Neural progenitor cell (in vitro differentiated cells): ENCODE measurements at regions not wholly inside any gene's neighbourhood (a gene's known extent, or its start where the extent isn't known, plus 50 kb on each side); places are given as distances from the start of the nearest gene placed in this dataset.
"Not testable (repeated sequence)": the region's sequence is repeated elsewhere in the genome, so short reads cannot be mapped to it uniquely, and the experiment has no call there.

Experiments
- DNase-seq: peaks from one replicate; pipeline ENCODE4 v3.0.0-alpha.2; 2016; ENCODE audit warnings: low spot score
- H2AFZ ChIP-seq: fragments of 200-600 bp; sonication (generic); replicated peaks from 2 replicates; pipeline ENCODE4 v1.6.1; 2016; ENCODE audit warnings: antibody characterized with exemption
- H3F3A ChIP-seq: fragments of 200-600 bp; sonication (generic); 2 replicates; pipeline ENCODE4 v1.6.1; 2016; ENCODE audit warnings: antibody characterized with exemption, low read depth
- H3K27ac ChIP-seq: fragments of 200-600 bp; sonication (generic); 2 replicates; pipeline ENCODE4 v1.5.1; 2016; ENCODE audit warnings: mild to moderate bottlenecking
- H3K27me3 ChIP-seq: fragments of 200-600 bp; sonication (generic); 2 replicates; pipeline ENCODE4 v1.6.1; 2016; ENCODE audit warnings: mild to moderate bottlenecking, moderate library complexity
- H3K36me3 ChIP-seq: fragments of 200-600 bp; sonication (generic); 2 replicates; pipeline ENCODE4 v1.5.1; 2016
- H3K4me1 ChIP-seq: fragments of 200-600 bp; sonication (generic); 2 replicates; pipeline ENCODE4 v1.6.1; 2016; ENCODE audit warnings: mixed run types
- H3K4me2 ChIP-seq: fragments of 200-600 bp; sonication (generic); 2 replicates; pipeline ENCODE4 v1.6.1; 2016
- H3K4me3 ChIP-seq: fragments of 200-600 bp; sonication (generic); 2 replicates; pipeline ENCODE4 v1.5.1; 2016
- H3K79me2 ChIP-seq: fragments of 200-600 bp; sonication (generic); 2 replicates; pipeline ENCODE4 v1.6.1; 2016; ENCODE audit warnings: low read depth
- H3K9ac ChIP-seq: fragments of 200-600 bp; sonication (generic); 2 replicates; pipeline ENCODE4 v1.6.1; 2016
- H3K9me3 ChIP-seq: fragments of 200-600 bp; sonication (generic); 2 replicates; pipeline ENCODE4 v1.5.1; 2016; ENCODE audit warnings: low read depth
- H4K20me1 ChIP-seq: fragments of 200-600 bp; sonication (generic); 2 replicates; pipeline ENCODE4 v1.6.1; 2016; ENCODE audit warnings: low read depth
- H3K27ac Mint-ChIP-seq: 3 replicates; pipeline ENCODE4 v1.8.0; 2021; ENCODE audit warnings: mixed read lengths
- H3K27me3 Mint-ChIP-seq: 2 replicates; pipeline ENCODE4 v1.8.0; 2022; ENCODE audit warnings: low read depth, mild to moderate bottlenecking, inconsistent platforms, moderate library complexity, mixed read lengths; ENCODE audit not compliant: insufficient read depth
- H3K36me3 Mint-ChIP-seq: 3 replicates; pipeline ENCODE4 v1.8.0; 2021; ENCODE audit warnings: mixed read lengths
- H3K4me1 Mint-ChIP-seq: 3 replicates; pipeline ENCODE4 v1.8.0; 2021; ENCODE audit warnings: mixed read lengths
- H3K4me3 Mint-ChIP-seq: 3 replicates; pipeline ENCODE4 v1.8.0; 2021; ENCODE audit warnings: mild to moderate bottlenecking, moderate library complexity, mixed read lengths
- H3K9me3 Mint-ChIP-seq: 3 replicates; pipeline ENCODE4 v1.8.0; 2020; ENCODE audit warnings: mixed read lengths
- EZH2 ChIP-seq: fragments of 200-600 bp; sonication (generic); IDR thresholded peaks from 2 replicates; pipeline ENCODE4 v1.6.1; 2017; ENCODE audit warnings: antibody characterized with exemption, mild to moderate bottlenecking, moderate library complexity
- EZH2phosphoT487 ChIP-seq: fragments of 200-600 bp; sonication (generic); IDR thresholded peaks from 2 replicates; pipeline ENCODE4 v1.6.1; 2017; ENCODE audit warnings: antibody characterized with exemption
- TF ChIP-seq, protein P1 (sequence below): fragments of 200-600 bp; sonication (generic); IDR thresholded peaks from 2 replicates; pipeline ENCODE4 v1.5.1; 2017; ENCODE audit warnings: antibody characterized with exemption, mild to moderate bottlenecking

- Histone ChIP-seq H3K27ac (no peak overlapping the region), H3K36me3 (no peaks in the 10 kb centered on the region), H3K27me3 (no peaks in the 10 kb centered on the region), H3K4me3 (no peak overlapping the region), H3K4me1 (peaks cover 15% of the 10 kb centered on the region), H3K79me2 (no peaks in the 10 kb centered on the region), H3K9ac (no peak overlapping the region), H3F3A (no peaks in the 10 kb centered on the region), H2AFZ (no peak overlapping the region), H3K4me2 (peak overlapping the region; percentile 2), H4K20me1 (no peaks in the 10 kb centered on the region), H3K9me3 (no peaks in the 10 kb centered on the region)
- no peak for TF ChIP-seq EZH2phosphoT487
- no peak for TF ChIP-seq EZH2
- TF ChIP-seq, protein P1, sequence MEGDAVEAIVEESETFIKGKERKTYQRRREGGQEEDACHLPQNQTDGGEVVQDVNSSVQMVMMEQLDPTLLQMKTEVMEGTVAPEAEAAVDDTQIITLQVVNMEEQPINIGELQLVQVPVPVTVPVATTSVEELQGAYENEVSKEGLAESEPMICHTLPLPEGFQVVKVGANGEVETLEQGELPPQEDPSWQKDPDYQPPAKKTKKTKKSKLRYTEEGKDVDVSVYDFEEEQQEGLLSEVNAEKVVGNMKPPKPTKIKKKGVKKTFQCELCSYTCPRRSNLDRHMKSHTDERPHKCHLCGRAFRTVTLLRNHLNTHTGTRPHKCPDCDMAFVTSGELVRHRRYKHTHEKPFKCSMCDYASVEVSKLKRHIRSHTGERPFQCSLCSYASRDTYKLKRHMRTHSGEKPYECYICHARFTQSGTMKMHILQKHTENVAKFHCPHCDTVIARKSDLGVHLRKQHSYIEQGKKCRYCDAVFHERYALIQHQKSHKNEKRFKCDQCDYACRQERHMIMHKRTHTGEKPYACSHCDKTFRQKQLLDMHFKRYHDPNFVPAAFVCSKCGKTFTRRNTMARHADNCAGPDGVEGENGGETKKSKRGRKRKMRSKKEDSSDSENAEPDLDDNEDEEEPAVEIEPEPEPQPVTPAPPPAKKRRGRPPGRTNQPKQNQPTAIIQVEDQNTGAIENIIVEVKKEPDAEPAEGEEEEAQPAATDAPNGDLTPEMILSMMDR: no peak
- H3K27ac Mint-ChIP-seq: no peak overlapping the region
- no peak overlapping the region for H3K4me3 Mint-ChIP-seq
- peaks cover 3% of the 10 kb centered on the region for H3K27me3 Mint-ChIP-seq
- peaks cover 27% of the 10 kb centered on the region for H3K4me1 Mint-ChIP-seq
- DNase-seq: no peak
- H3K36me3 Mint-ChIP-seq: no peaks in the 10 kb centered on the region
- no peaks in the 10 kb centered on the region for H3K9me3 Mint-ChIP-seq
Measured at GRCh38 chr11:123325533-123325932, 104.5 kb upstream of the GRAMD1B start.

GRCh38 chr11:123323568-123323967, 106.5 kb upstream of the GRAMD1B start:
- H3K9ac ChIP-seq: no peak overlapping the region
- no peaks in the 10 kb centered on the region for H4K20me1 ChIP-seq
- no peak overlapping the region for H3K27ac ChIP-seq
- H3K27me3 ChIP-seq: no peaks in the 10 kb centered on the region
- H3K4me2 ChIP-seq: no peak overlapping the region
- Mint-ChIP-seq H3K36me3 (no peaks in the 10 kb centered on the region), H3K27me3 (peaks cover 11% of the 10 kb centered on the region), H3K27ac (no peak overlapping the region), H3K4me3 (no peak overlapping the region), H3K9me3 (no peaks in the 10 kb centered on the region), H3K4me1 (peaks cover 10% of the 10 kb centered on the region)
- no peaks in the 10 kb centered on the region for H3F3A ChIP-seq
- H2AFZ ChIP-seq: no peak overlapping the region
- H3K79me2 ChIP-seq: no peaks in the 10 kb centered on the region
- H3K4me1 ChIP-seq: peaks cover 8% of the 10 kb centered on the region
- no peaks in the 10 kb centered on the region for H3K9me3 ChIP-seq
- H3K36me3 ChIP-seq: no peaks in the 10 kb centered on the region
- TF ChIP-seq, protein P1: no peak
- TF ChIP-seq EZH2phosphoT487 (no peak), EZH2 (no peak)
- no peak for DNase-seq
- H3K4me3 ChIP-seq: no peak overlapping the region

DNA sequence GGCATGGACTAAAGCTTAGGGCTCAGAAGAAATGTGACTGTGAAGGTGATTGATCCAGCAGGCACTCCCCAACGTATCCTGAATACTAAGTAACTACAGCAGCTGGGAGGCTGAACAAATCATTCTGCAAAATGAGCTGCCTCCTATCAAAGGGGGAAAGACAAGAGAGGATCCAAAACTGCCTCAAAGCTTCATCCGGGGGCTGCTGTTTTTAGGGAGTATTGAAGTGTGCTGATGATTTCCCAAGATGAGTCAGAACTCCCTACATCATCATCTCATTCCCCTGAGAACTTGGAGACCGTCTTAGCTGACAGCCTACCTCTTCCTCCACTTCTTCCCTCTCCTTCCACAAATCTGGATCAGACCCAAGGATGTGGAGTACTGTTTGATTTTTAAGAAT, 108.4 kb upstream of the GRAMD1B start:
- Mint-ChIP-seq H3K9me3 (no peaks in the 10 kb centered on the region), H3K4me1 (peaks cover 4% of the 10 kb centered on the region), H3K4me3 (no peak overlapping the region), H3K27me3 (peaks cover 11% of the 10 kb centered on the region), H3K27ac (peak overlapping the region; percentile 31), H3K36me3 (no peaks in the 10 kb centered on the region)
- no peaks in the 10 kb centered on the region for H3K9me3 ChIP-seq
- no peaks in the 10 kb centered on the region for H3F3A ChIP-seq
- no peaks in the 10 kb centered on the region for H4K20me1 ChIP-seq
- H3K27me3 ChIP-seq: no peaks in the 10 kb centered on the region
- H3K4me3 ChIP-seq: no peak overlapping the region
- no peaks in the 10 kb centered on the region for H3K79me2 ChIP-seq
- H3K27ac ChIP-seq: no peak overlapping the region
- peaks cover 8% of the 10 kb centered on the region for H3K4me1 ChIP-seq
- H3K4me2 ChIP-seq: no peak overlapping the region
- DNase-seq: no peak
- H2AFZ ChIP-seq: no peak overlapping the region
- TF ChIP-seq EZH2: no peak
- TF ChIP-seq EZH2phosphoT487: no peak
- TF ChIP-seq, protein P1: no peak
- no peaks in the 10 kb centered on the region for H3K36me3 ChIP-seq
- no peak overlapping the region for H3K9ac ChIP-seq

DNA sequence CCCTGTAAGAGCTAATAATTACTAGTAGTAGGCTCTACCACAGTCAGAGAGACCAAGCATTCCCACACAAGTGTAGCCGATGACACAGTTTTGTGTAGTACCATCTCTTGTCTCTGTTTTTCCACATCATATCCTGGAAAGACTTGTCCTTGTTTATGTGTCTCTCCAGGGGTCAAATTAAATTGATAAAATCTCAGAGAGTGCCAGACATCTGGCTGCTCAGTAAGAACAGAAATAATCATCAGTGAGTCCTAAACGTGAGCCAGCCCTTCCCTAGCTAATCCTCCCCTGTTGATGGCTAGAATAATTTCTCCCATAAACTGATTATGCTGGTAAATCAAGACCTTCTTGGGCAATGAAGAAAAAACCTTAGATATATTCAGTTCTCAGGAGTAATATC, 111.4 kb upstream of the GRAMD1B start:
- DNase-seq: no peak
- Histone ChIP-seq H3K79me2 (no peaks in the 10 kb centered on the region), H4K20me1 (no peaks in the 10 kb centered on the region), H3K4me1 (peaks cover 7% of the 10 kb centered on the region), H3K36me3 (no peaks in the 10 kb centered on the region), H2AFZ (no peak overlapping the region), H3K9ac (no peak overlapping the region), H3K4me3 (no peak overlapping the region), H3F3A (no peaks in the 10 kb centered on the region), H3K27me3 (no peaks in the 10 kb centered on the region), H3K27ac (no peak overlapping the region), H3K4me2 (no peak overlapping the region), H3K9me3 (no peaks in the 10 kb centered on the region)
- no peak for TF ChIP-seq EZH2
- no peak for TF ChIP-seq EZH2phosphoT487
- TF ChIP-seq, protein P1: no peak
- Mint-ChIP-seq H3K36me3 (no peaks in the 10 kb centered on the region), H3K4me3 (no peak overlapping the region), H3K9me3 (no peaks in the 10 kb centered on the region), H3K27ac (no peak overlapping the region), H3K4me1 (peaks cover 6% of the 10 kb centered on the region), H3K27me3 (peaks cover 17% of the 10 kb centered on the region)

DNA sequence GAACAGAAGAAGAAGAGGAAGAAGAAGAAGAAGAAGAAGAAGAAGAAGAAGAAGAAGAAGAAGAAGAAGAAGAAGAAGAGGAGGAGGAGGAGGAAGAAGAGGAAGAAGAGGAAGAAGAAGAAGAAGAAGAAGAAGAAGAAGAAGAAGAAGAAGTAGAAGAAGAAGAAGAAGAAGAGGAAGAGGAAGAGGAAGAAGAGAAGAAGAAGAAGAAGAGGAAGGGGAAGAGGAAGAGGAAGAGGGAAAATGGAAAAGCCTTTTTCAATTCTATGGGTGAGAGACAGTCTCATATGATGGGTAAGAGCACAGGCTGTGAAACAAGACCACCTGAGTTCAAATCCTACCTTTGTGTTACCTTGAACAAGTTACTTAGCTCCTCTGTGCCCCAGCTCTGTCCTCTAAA, 111.9 kb upstream of the GRAMD1B start:
- not testable (repeated sequence) for H4K20me1 ChIP-seq, H3K4me3 Mint-ChIP-seq, H3K27ac Mint-ChIP-seq

More for the DNA sequence above, 111.9 kb upstream of the GRAMD1B start:
- H3K36me3 ChIP-seq, H3K9me3 Mint-ChIP-seq, H2AFZ ChIP-seq, H3K9me3 ChIP-seq, H3K36me3 Mint-ChIP-seq, H3F3A ChIP-seq, H3K4me2 ChIP-seq, H3K4me3 ChIP-seq, DNase-seq, H3K27me3 ChIP-seq, H3K9ac ChIP-seq, H3K79me2 ChIP-seq, H3K27ac ChIP-seq, H3K4me1 Mint-ChIP-seq: not testable (repeated sequence)
- H3K27me3 Mint-ChIP-seq: peaks cover 18% of the 10 kb centered on the region
- H3K4me1 ChIP-seq: peaks cover 12% of the 10 kb centered on the region
